KMS-11 (cell line): ENCODE measurements at regions not wholly inside any gene's neighbourhood (a gene's known extent, or its start where the extent isn't known, plus 50 kb on each side); places are given as distances from the start of the nearest gene placed in this dataset.

ENCODE experiments used
- H2AFZ ChIP-seq: fragments of 200-600 bp; sonication (generic); 2 replicates; pipeline ENCODE4 v1.6.1; 2016; ENCODE audit warnings: antibody characterized with exemption, mixed run types, low read depth
- H3K27ac ChIP-seq: fragments of 200-600 bp; sonication (generic); 2 replicates; pipeline ENCODE4 v1.6.1; 2016; ENCODE audit warnings: mild to moderate bottlenecking, mixed run types
- H3K27me3 ChIP-seq: fragments of 200-600 bp; sonication (generic); 2 replicates; pipeline ENCODE4 v1.6.1; 2017; ENCODE audit warnings: mild to moderate bottlenecking, low read depth, mixed run types, moderate library complexity; ENCODE audit not compliant: insufficient read depth
- H3K36me3 ChIP-seq: fragments of 200-600 bp; sonication (generic); 2 replicates; pipeline ENCODE4 v1.6.1; 2017; ENCODE audit warnings: mild to moderate bottlenecking, mixed run types; ENCODE audit not compliant: insufficient read depth
- H3K4me1 ChIP-seq: fragments of 200-600 bp; sonication (generic); 2 replicates; pipeline ENCODE4 v1.6.1; 2016; ENCODE audit warnings: mild to moderate bottlenecking, low read depth, mixed run types; ENCODE audit not compliant: poor library complexity, severe bottlenecking
- H3K4me2 ChIP-seq: fragments of 200-600 bp; sonication (generic); 2 replicates; pipeline ENCODE4 v1.7.0; 2016; ENCODE audit warnings: mild to moderate bottlenecking, mixed run types
- H3K4me3 ChIP-seq: fragments of 200-600 bp; sonication (generic); IDR thresholded peaks from 2 replicates; pipeline ENCODE4 v1.6.1; 2017; ENCODE audit warnings: low read depth, low read length, mixed read lengths; ENCODE audit not compliant: insufficient read depth
- H3K79me2 ChIP-seq: fragments of 200-600 bp; sonication (generic); 2 replicates; pipeline ENCODE4 v1.6.1; 2016; ENCODE audit warnings: low read depth, mixed run types; ENCODE audit not compliant: insufficient read depth
- H3K9ac ChIP-seq: fragments of 200-600 bp; sonication (generic); 2 replicates; pipeline ENCODE4 v1.6.1; 2016; ENCODE audit warnings: mild to moderate bottlenecking, mixed run types
- H4K20me1 ChIP-seq: fragments of 200-600 bp; sonication (generic); 2 replicates; pipeline ENCODE4 v1.6.1; 2016; ENCODE audit warnings: mild to moderate bottlenecking, mixed run types; ENCODE audit not compliant: insufficient read depth
- TF ChIP-seq, protein P1 (sequence below): fragments of 200-600 bp; sonication (generic); conservative IDR thresholded peaks from 2 replicates; pipeline ENCODE4 v1.6.1; 2017; ENCODE audit warnings: low read depth, mild to moderate bottlenecking, antibody characterized with exemption, low read length, moderate library complexity, mixed read lengths

DNA sequence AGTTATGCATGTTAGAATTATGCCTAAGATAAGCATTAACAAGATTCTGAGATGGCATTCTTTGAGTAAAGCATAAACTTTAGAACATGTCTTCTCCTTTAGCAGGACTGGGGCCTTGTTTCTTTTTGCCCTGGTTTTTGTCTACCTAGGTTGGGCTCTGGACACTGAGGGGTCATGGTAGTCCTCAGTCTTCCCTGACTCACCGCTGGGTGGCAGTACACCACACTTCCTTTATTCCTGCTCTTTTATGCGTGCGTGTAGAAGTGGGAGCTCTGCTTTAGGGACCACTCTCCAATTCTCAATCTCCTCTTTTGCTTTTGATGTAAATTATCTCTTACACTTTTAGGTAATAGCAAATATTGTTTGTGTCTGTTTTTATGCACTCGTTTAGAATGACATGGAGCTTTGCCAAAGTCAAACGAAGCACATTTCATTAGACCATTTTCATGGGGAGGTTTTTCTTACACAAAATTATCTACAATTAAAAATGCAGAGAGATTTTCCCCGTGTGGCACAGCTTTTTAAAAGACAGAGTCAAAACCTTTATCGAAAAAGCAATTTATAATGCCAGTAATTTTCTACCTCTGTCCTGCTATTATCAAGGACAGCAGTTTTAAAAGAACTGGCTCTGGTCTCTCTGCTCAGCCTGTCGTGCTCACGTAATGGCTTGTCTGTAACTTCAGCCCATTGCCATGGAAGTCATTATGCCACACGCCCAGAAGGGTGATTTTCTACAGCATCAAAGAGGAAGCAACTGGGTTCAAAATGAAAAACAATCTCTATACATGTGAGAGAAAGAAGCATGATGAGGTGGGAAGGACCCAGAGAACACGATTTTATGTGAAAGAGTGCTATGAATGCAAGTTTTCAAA lies 413.9 kb downstream of the COG6 start:
- TF ChIP-seq, protein P1, sequence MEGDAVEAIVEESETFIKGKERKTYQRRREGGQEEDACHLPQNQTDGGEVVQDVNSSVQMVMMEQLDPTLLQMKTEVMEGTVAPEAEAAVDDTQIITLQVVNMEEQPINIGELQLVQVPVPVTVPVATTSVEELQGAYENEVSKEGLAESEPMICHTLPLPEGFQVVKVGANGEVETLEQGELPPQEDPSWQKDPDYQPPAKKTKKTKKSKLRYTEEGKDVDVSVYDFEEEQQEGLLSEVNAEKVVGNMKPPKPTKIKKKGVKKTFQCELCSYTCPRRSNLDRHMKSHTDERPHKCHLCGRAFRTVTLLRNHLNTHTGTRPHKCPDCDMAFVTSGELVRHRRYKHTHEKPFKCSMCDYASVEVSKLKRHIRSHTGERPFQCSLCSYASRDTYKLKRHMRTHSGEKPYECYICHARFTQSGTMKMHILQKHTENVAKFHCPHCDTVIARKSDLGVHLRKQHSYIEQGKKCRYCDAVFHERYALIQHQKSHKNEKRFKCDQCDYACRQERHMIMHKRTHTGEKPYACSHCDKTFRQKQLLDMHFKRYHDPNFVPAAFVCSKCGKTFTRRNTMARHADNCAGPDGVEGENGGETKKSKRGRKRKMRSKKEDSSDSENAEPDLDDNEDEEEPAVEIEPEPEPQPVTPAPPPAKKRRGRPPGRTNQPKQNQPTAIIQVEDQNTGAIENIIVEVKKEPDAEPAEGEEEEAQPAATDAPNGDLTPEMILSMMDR: peak; percentile 50
- no peaks in the 10 kb centered on the region for H3K79me2 ChIP-seq
- no peaks in the 10 kb centered on the region for H3K36me3 ChIP-seq
- H3K27me3 ChIP-seq: no peaks in the 10 kb centered on the region
- no peak overlapping the region for H3K27ac ChIP-seq
- no peaks in the 10 kb centered on the region for H3K4me1 ChIP-seq
- H3K9ac ChIP-seq: no peak overlapping the region
- H3K4me2 ChIP-seq: no peak overlapping the region
- H2AFZ ChIP-seq: no peak overlapping the region
- no peaks in the 10 kb centered on the region for H4K20me1 ChIP-seq
- H3K4me3 ChIP-seq: no peak overlapping the region

DNA sequence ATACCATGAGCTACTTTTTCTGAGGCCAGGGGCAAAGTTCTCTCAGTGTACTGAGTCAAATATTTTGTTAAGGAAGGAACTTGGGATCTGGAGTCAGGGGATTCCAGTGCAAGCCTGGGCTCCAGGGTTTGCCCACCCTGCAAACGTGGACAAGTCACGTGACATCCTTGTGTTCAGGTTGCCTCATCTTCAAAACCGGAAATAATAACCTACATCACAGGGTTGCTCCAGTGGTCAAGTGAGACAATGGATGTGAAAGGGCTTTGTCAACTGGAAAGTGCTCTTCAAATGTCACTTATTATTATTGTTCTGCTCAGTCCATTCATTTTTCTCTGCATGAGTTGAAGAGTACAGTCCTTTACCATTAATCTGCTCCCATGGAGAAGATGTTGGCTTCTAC lies 414.9 kb downstream of the COG6 start:
- no peaks in the 10 kb centered on the region for H4K20me1 ChIP-seq
- no peak overlapping the region for H3K4me2 ChIP-seq
- no peak overlapping the region for H3K9ac ChIP-seq
- no peak overlapping the region for H2AFZ ChIP-seq
- no peaks in the 10 kb centered on the region for H3K27me3 ChIP-seq
- no peak overlapping the region for H3K27ac ChIP-seq
- no peak overlapping the region for H3K4me3 ChIP-seq
- H3K4me1 ChIP-seq: no peaks in the 10 kb centered on the region
- H3K36me3 ChIP-seq: no peaks in the 10 kb centered on the region
- H3K79me2 ChIP-seq: no peaks in the 10 kb centered on the region
- TF ChIP-seq, protein P1: no peak

DNA sequence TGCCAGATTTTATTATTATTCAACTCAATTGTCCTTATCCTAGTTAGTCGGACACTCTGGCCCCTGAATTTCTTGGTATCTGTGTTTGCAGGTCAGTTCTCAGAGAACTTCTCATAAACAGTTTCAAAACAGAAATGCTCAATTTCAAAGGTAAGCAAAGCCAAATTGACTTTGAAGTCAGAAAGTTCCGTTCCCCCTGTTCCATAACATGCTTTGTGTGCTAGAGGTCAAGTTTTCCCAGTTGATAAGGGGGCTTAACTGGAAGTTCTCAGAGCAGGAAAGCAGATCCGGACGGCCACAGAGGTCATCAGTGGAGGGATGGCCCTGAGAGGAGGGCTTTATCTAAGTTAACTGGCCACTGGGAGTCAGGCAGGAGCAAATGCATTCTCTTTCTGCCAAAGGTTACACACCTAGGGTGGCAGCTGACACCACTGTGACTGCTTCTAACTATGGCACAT lies 417.2 kb downstream of the COG6 start:
- no peak overlapping the region for H3K4me2 ChIP-seq
- no peaks in the 10 kb centered on the region for H3K79me2 ChIP-seq
- TF ChIP-seq, protein P1: no peak

DNA sequence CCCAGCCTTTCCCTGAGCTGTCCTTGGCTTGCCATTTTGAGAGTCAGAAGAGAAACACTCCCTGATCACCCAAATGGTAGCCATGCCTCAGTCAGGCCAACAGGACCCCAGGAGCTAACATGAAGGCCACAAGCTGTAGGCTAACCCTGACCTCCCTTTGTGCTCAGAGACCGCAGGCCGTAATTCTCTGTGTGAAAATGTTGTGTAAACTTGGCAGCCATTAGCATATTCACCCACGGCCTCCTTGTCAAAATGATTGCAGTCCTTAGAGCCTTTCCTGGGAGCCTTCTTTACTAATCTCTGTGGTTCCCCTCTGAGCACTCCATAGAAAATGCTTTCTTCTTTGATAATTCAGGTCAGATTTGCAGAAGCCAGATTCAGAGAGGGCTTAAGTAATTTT lies 418.9 kb downstream of the COG6 start:
- no peak overlapping the region for H3K4me3 ChIP-seq
- no peak overlapping the region for H3K27ac ChIP-seq
- no peak overlapping the region for H3K4me2 ChIP-seq
- H4K20me1 ChIP-seq: no peaks in the 10 kb centered on the region
- H3K27me3 ChIP-seq: no peaks in the 10 kb centered on the region
- no peaks in the 10 kb centered on the region for H3K79me2 ChIP-seq
- no peaks in the 10 kb centered on the region for H3K4me1 ChIP-seq
- TF ChIP-seq, protein P1: no peak
- H2AFZ ChIP-seq: no peak overlapping the region
- no peaks in the 10 kb centered on the region for H3K36me3 ChIP-seq
- no peak overlapping the region for H3K9ac ChIP-seq

More for the DNA sequence above, 417.2 kb downstream of the COG6 start:
- no peaks in the 10 kb centered on the region for H3K4me1 ChIP-seq
- no peaks in the 10 kb centered on the region for H3K27me3 ChIP-seq
- no peaks in the 10 kb centered on the region for H3K36me3 ChIP-seq
- H3K27ac ChIP-seq: no peak overlapping the region
- H3K4me3 ChIP-seq: no peak overlapping the region
- H4K20me1 ChIP-seq: no peaks in the 10 kb centered on the region
- H3K9ac ChIP-seq: no peak overlapping the region
- H2AFZ ChIP-seq: no peak overlapping the region
